ENCODE measurements at regions not wholly inside any gene's neighbourhood (a gene's known extent, or its start where the extent isn't known, plus 50 kb on each side); places are given as distances from the start of the nearest gene placed in this dataset.
"Not testable (repeated sequence)": the region's sequence is repeated elsewhere in the genome, so short reads cannot be mapped to it uniquely, and the experiment has no call there.

GRCh38 chr9:41075671-41076070 is 52.8 kb downstream of the FOXD4L6 start:
- DNase-seq (ENCODE audit: low read depth), result peak; percentile 36

DNA sequence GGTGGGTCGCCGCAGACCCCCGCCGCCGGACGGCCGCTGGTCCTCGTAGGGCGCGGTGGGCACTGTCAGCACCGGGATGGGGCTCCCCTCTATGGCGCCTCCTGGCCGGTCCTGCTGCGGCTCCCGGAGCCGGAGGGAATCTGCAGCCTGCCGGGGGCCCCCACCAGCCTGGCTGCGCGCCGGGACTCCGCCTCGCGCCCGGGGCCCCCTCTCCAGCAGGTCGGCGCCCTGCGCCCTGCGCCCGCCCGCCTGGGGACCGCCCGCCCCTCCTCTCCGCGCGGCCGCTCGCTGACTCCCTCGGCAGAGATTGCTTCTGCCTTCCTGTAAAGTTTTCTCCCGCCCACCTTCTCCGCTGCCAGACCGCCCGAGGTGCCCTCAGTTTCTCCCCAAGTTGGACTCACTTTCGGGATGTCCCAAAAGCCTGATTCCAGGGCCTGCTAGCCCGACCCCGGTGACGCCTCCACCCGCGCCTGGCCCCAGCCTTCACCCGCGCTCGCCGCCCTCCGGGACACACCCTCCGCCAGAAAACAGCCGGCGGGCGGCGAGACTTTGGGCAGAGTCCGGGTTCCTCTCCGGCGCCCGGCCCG is 54.0 kb downstream of the FOXD4L6 start:
- DNase-seq (ENCODE audit: low read depth), result peak; percentile 34

DNA sequence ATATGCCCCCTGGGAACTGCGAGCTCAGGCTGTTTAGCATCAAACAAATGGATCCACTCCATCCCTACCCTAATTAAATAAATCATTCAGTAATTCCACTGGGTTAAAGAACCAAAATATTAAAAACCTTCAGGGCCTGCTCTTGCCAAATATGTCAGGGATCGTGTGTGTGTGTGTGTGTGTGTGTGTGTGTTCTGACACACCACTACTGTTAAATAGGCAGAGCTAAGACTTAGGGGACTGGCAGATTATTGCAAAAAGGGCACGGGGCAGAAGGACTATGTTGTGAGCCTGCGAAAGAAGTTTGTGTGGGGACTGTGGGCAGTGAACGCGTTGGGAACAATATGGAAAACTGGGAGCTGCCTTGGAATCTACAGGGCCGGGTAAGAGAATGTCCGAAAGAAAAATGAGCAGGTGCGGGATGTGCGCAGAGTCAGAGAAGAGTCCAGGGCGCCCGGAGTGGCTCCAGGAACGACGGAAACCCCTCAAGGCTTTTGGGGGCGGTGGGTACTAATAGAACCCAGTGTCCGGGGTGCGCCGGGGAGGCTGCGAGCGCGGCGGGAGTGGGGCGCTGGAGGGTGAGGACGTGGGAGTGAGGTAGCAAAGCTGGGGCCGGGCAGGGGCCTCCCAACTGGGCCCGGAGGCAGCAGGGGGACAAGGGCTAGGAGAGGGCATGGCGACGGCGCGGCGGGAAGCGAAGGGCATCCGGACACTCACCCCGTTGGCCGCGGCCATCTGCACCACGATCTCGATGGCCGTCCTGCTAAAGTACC is 54.8 kb downstream of the FOXD4L6 start:
- DNase-seq (ENCODE audit: low read depth), result not testable (repeated sequence)

DNA sequence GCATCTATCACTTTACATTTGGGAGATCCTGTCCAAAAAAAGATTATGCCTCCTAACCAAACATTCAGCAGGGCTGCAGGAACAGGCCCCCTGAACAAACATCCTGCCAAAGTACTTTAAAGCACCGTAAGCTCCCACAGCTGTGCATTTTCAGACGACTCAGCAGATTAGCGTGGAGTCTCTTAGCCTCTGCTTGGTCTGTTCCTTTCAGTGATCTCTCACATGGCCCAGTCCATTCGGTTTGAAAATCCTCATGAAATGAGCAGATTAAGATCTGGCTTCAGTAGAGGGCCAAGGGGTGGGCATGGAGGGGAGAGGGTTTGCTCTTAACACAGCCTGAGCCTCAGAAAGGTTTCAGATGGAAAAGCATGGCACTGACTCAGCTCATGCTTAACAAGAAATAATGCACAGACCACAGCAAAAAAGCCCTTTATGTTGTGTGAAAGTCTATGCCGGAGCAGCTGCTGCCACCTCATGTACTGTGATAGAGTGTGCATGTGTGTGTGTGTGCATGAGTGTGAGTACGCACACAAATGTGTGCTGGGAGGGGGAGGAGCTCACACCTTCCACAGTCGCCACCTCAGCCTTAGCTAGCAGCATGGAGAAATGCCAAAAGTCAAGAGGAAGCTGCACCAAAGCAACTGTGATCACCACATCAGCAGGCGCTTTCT is 64.2 kb downstream of the FOXD4L6 start:
- DNase-seq (ENCODE audit: low read depth), result peak; percentile 56

GRCh38 chr9:41063243-41063642 is 65.2 kb downstream of the FOXD4L6 start:
- DNase-seq (ENCODE audit: low read depth), result peak; percentile 66

DNA sequence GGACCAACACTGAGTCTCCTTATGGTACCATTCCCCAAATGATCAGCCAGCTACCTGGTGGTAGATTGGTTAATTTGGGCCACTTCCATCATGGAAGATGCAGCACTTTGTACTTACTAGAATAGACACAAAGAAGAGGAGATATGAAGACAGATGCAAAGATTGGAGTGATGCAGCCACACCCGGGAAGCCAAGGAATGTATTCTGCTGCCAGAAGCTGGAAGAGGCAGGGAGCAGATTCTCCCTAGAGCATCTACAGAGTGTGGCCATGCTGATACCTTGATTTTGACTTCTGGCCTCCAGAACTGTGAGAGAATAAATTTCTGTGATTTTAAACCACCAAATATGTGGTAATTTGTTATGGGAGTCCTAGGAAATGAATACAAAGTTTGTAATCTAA is 68.9 kb downstream of the FOXD4L6 start:
- not testable (repeated sequence) for DNase-seq (ENCODE audit: low read depth)

DNA sequence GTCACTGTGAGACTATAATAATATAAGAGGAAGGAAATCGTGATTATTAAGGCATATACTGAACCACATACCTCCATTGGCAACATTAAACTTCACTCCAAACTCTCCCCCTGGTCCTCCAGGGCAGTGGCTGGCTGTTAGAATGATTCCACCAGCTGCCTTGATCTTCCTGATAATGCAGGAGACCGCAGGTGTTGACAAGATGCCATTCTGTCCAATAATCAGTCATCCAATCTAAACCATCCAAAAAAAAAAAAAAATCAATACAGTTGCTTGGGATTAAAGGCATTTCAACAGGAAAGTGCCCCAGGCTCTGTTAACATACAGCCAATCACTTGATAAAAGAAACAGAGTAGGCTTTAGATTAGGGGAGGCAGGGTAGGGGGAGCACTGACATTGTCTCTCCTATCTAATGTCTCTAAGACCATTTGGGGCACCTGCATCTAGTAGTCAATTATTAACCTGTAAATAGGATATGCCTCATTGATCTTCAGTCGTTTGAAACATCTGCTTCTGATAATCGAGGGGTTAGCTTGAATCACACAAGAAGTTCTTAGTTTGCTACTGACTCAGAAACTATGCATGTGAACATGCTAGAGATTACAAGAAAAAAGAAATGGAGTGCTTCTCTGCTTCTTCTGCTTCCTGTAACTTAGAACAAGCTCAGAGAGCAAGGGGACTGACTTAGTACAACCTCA is 74.7 kb downstream of the FOXD4L6 start:
- DNase-seq (ENCODE audit: low read depth), result not testable (repeated sequence)

DNA sequence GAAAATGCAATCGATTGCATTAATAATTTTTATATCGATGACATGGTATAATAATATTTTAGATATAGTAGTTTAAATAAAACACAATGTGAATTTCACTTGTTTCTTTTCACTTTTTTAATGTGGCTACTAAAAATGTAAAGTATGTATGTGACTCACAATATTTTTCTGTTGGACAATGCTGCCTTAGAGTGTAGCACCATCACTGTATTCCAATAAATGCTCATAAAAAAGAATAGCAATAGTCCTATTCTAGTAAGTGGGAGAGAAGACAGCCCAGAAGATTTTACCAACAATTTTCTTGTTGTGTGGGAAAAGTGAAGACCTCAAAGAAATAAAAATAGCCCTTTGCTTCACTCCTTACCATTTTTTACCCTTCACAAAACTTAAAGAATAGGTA is 79.8 kb downstream of the FOXD4L6 start:
- not testable (repeated sequence) for DNase-seq (ENCODE audit: low read depth)

- DNase-seq (ENCODE audit: low read depth), result not testable (repeated sequence)
These were observed 80.7 kb downstream of the FOXD4L6 start for GRCh38 chr9:41047792-41048191.

GRCh38 chr9:41044930-41045329 is 83.6 kb downstream of the FOXD4L6 start:
- DNase-seq (ENCODE audit: low read depth), result not testable (repeated sequence)

- DNase-seq (ENCODE audit: low read depth), result not testable (repeated sequence)
These were observed 85.0 kb downstream of the FOXD4L6 start for GRCh38 chr9:41043433-41043832.

- not testable (repeated sequence) for DNase-seq (ENCODE audit: low read depth)
These were observed 86.4 kb downstream of the FOXD4L6 start for GRCh38 chr9:41042111-41042510.

DNA sequence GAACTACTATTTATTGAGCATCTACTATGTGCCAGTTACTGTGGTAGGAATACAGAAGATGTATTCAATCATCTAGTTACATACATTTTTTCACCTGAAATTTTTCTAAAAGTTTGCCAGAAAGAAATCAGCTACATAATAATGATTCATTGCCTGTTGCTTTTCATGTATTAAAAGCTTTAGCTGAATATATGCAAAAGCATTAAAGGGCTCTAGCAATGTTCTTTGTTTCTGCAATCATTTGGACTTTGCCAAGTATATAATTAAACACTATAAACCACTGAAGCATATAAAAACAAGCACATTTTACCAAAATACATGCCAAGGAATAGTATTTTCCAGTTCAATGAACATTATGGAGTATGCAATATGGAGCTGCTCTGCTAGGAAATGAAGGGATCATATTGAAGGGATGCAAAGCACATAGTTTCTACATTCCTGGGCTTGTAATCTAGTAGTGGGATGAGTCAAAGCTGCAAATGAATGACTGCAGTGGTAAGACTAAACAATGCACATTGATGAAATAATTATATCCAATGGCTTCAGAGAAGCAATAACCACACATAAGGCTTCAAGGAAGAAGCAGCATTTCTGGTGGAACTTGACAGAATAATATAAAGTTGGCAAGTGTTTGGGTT is 87.7 kb downstream of the FOXD4L6 start:
- not testable (repeated sequence) for DNase-seq (ENCODE audit: low read depth)

- DNase-seq (ENCODE audit: low read depth), result peak; percentile 49
These were observed 93.2 kb downstream of the FOXD4L6 start for GRCh38 chr9:41035276-41035675.

GRCh38 chr9:41034699-41035197 is 93.7 kb downstream of the FOXD4L6 start:
- peak; percentile 74 for DNase-seq (ENCODE audit: low read depth)

DNA sequence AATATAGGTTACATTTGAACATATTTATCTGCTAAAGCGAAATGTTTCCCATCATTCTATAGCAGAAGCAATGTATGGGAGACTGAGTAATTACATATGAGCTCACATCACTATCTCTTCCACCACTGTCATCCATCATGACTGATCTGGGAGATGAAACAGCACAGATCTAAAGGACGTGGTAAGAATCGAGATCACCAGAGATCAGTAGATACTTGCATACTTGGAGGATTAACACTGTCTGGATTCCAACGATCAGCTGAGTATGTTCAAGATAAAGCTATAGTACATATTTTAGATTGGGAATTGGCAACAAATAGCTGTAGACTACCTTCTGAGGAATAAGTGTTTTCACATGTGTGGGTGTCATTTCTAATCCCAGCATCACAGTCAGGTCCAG is 94.6 kb downstream of the FOXD4L6 start:
- DNase-seq (ENCODE audit: low read depth), result peak; percentile 19

GRCh38 chr9:41033360-41033759 is 95.1 kb downstream of the FOXD4L6 start:
- not testable (repeated sequence) for DNase-seq (ENCODE audit: low read depth)

DNA sequence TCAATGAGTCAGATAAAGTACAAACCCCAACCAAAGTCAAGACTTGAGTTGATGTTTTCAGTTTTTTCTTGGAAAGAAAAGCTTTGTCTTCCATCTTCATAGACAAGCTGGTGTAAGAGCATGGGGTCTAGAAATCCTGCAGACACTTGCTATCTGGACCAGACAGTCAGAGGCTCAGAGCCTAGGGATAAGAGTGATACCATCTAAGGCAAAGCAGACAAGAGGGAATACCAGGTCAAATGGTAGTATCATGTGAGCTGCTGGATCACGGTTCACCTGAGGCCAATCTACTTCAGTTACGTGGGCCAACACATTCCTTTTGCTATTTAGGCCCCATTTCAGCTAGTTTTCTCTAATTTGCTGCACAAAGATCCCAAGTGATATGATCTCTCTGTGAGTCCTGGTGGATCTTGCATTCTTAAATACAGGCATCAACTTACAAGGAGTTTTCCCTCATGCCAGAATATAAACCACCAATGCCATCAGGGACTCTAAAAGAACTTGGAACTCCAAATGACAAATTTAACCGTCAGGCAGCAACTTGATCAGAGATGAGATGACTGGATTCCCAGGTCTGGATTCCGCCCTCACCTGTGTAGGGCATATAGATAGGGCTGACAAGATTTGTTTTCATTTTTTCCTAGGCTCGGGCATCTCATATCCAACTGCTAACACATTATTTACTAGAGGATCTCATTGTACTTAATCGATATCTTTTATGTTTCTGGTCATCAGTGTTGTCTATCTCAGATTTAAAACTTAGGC is 101.4 kb downstream of the FOXD4L6 start:
- not testable (repeated sequence) for DNase-seq (ENCODE audit: low read depth)

- not testable (repeated sequence) for DNase-seq (ENCODE audit: low read depth)
These were observed 106.1 kb downstream of the FOXD4L6 start for GRCh38 chr9:41022365-41022764.

- not testable (repeated sequence) for DNase-seq (ENCODE audit: low read depth)
These were observed 108.5 kb downstream of the FOXD4L6 start for GRCh38 chr9:41019858-41020562.

All from ELR (cell line).